SK-N-SH (cell line): ENCODE measurements at regions not wholly inside any gene's neighbourhood (a gene's known extent, or its start where the extent isn't known, plus 50 kb on each side); places are given as distances from the start of the nearest gene placed in this dataset.

ENCODE experiments used
- CHD2 ChIP-seq: fragments of 150-350 bp; IDR thresholded peaks from 2 replicates; pipeline ENCODE4 v1.6.1; 2018; ENCODE audit warnings: low read length; ENCODE audit not compliant: partially characterized antibody
- CTCF ChIP-seq: fragments of 200-600 bp; sonication (generic); IDR thresholded peaks from 2 replicates; pipeline ENCODE4 v1.6.1; 2017; ENCODE audit warnings: antibody characterized with exemption, mild to moderate bottlenecking, moderate library complexity
- EZH2phosphoT487 ChIP-seq: fragments of 200-600 bp; sonication (generic); IDR thresholded peaks from 2 replicates; pipeline ENCODE4 v1.6.1; 2017; ENCODE audit warnings: low read depth, mixed run types, mild to moderate bottlenecking, antibody characterized with exemption, moderate library complexity, borderline replicate concordance
- JUND ChIP-seq: IDR thresholded peaks from 2 replicates; pipeline ENCODE4 v1.4.0; 2012
- NRF1 ChIP-seq: IDR thresholded peaks from 2 replicates; pipeline ENCODE4 v1.6.1; 2012; ENCODE audit warnings: low read depth, mild to moderate bottlenecking, low read length
- PBX3 ChIP-seq: IDR thresholded peaks from 2 replicates; pipeline ENCODE4; 2012
- POLR2AphosphoS5 ChIP-seq: IDR thresholded peaks from 2 replicates; pipeline ENCODE4 v1.6.1; 2012; ENCODE audit warnings: low read depth, low read length
- TAF1 ChIP-seq: IDR thresholded peaks from 2 replicates; pipeline ENCODE4 v1.6.1; 2012; ENCODE audit warnings: low read depth, mild to moderate bottlenecking, low read length, moderate library complexity, borderline replicate concordance
- TF ChIP-seq, protein P1 (sequence below): IDR thresholded peaks from 2 replicates; pipeline ENCODE4 v1.6.1; 2012; ENCODE audit warnings: mild to moderate bottlenecking, low read depth, low read length, moderate library complexity

- TF ChIP-seq CTCF: no peak
- TF ChIP-seq EZH2phosphoT487: no peak
- no peak for TF ChIP-seq POLR2AphosphoS5
- no peak for TF ChIP-seq PBX3
- TF ChIP-seq TAF1: no peak
- TF ChIP-seq JUND: no peak
- TF ChIP-seq NRF1: no peak
- no peak for TF ChIP-seq CHD2
- TF ChIP-seq, protein P1, sequence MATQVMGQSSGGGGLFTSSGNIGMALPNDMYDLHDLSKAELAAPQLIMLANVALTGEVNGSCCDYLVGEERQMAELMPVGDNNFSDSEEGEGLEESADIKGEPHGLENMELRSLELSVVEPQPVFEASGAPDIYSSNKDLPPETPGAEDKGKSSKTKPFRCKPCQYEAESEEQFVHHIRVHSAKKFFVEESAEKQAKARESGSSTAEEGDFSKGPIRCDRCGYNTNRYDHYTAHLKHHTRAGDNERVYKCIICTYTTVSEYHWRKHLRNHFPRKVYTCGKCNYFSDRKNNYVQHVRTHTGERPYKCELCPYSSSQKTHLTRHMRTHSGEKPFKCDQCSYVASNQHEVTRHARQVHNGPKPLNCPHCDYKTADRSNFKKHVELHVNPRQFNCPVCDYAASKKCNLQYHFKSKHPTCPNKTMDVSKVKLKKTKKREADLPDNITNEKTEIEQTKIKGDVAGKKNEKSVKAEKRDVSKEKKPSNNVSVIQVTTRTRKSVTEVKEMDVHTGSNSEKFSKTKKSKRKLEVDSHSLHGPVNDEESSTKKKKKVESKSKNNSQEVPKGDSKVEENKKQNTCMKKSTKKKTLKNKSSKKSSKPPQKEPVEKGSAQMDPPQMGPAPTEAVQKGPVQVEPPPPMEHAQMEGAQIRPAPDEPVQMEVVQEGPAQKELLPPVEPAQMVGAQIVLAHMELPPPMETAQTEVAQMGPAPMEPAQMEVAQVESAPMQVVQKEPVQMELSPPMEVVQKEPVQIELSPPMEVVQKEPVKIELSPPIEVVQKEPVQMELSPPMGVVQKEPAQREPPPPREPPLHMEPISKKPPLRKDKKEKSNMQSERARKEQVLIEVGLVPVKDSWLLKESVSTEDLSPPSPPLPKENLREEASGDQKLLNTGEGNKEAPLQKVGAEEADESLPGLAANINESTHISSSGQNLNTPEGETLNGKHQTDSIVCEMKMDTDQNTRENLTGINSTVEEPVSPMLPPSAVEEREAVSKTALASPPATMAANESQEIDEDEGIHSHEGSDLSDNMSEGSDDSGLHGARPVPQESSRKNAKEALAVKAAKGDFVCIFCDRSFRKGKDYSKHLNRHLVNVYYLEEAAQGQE: no peak
These were observed 69.9 kb upstream of the DLG1 start for GRCh38 chr3:197368330-197368729.
